ENCODE measurements at regions not wholly inside any gene's neighbourhood (a gene's known extent, or its start where the extent isn't known, plus 50 kb on each side); places are given as distances from the start of the nearest gene placed in this dataset.
A peak's percentile ranks its signal among the peaks of the same experiment; 100 is the strongest.

DNA sequence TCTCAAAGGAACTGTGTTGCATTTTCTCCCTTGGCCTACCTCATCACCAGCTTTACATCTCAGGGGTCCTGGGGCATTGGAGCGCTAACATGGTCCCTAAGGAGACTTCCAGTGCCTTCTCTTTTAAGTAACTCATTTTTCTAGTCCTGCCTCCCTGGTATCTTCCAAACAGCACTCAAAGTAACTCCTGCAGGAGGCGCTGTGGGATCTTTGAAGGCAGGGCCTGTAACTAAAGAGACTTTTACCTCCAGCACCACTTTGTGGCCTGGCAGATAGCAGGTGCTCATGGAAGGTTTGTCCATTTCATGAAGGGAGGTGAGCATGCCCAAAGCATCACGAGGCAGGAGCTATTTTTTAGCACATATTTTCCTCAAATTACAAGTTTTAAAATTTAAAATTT, 411.0 kb upstream of the GYPC start:
- Histone ChIP-seq H3K27ac (ENCODE audit: low read length) (no peak overlapping the region), H3K4me1 (ENCODE audit: control insufficient read depth in 1 of 2, extremely low read depth in 1 of 2, insufficient read depth in 2 of 2, low read length in 2 of 2) (no peaks in the 10 kb centered on the region), H3K4me3 (ENCODE audit: control insufficient read depth in 1 of 2, extremely low read depth in 1 of 2, low read length in 1 of 2) (no peak overlapping the region), H3K27me3 (replicated peaks in 1 of 2; ENCODE audit: control insufficient read depth in 2 of 2, extremely low read depth in 1 of 2, insufficient read depth in 2 of 2, low read length in 1 of 2) (no peaks in the 10 kb centered on the region), H3K9me3 (no peaks in the 10 kb centered on the region), H3K36me3 (ENCODE audit: control insufficient read depth in 2 of 2, extremely low read depth in 1 of 2, insufficient read depth in 1 of 2, low read length in 1 of 2) (no peaks in the 10 kb centered on the region)
- H3K4me3 Mint-ChIP-seq: no peak overlapping the region
- H3K4me1 Mint-ChIP-seq: no peaks in the 10 kb centered on the region
- ChIA-PET POLR2A (no interaction called here), CTCF (no interaction called here)
- H3K27me3 Mint-ChIP-seq: peaks cover 0 to 15% of the 10 kb centered on the region in 2 donors
- DNase-seq: peak in 16 of 35 experiments; percentile 1 to 25 (median 8)
- H3K9me3 Mint-ChIP-seq: no peaks in the 10 kb centered on the region
- no peak overlapping the region for H3K27ac Mint-ChIP-seq
- WGBS (ENCODE audit: insufficient coverage): 67% methylated on average over 1 of the region's 3 CpGs
- H3K36me3 Mint-ChIP-seq: no peaks in the 10 kb centered on the region
- no peak for ATAC-seq (replicated peaks in 1 of 4)

DNA sequence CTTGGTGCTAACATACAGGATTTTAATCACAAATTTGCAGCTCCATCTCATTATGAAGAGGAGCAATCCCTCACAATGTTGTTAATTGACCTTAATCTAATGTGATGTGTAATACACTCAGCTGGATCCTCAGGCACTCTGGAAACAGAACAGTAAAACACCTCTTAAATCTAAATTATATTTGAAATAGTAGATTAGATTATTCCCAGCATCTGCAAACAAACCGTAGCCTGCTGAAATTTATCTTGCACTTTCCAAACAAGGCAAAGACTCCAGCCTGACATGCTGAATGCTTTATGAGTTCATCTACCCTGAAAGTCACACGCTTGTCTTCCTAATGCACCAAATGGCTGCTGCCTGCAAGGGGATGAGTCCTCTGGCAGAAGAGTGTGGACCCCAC, 402.3 kb upstream of the GYPC start:
- ChIA-PET CTCF (no interaction called here), POLR2A (no interaction called here)
- Histone ChIP-seq H3K4me3 (ENCODE audit: control insufficient read depth in 1 of 2, extremely low read depth in 1 of 2, low read length in 1 of 2) (no peak overlapping the region), H3K36me3 (ENCODE audit: control insufficient read depth in 2 of 2, extremely low read depth in 1 of 2, insufficient read depth in 1 of 2, low read length in 1 of 2) (no peaks in the 10 kb centered on the region), H3K27ac (ENCODE audit: low read length) (no peak overlapping the region), H3K9me3 (no peaks in the 10 kb centered on the region), H3K4me1 (ENCODE audit: control insufficient read depth in 1 of 2, extremely low read depth in 1 of 2, insufficient read depth in 2 of 2, low read length in 2 of 2) (no peaks in the 10 kb centered on the region), H3K27me3 (replicated peaks in 1 of 2; ENCODE audit: control insufficient read depth in 2 of 2, extremely low read depth in 1 of 2, insufficient read depth in 2 of 2, low read length in 1 of 2) (no peaks in the 10 kb centered on the region)
- WGBS (ENCODE audit: insufficient coverage): 78% methylated on average over 1 of the region's 2 CpGs
- DNase-seq: no peak
- Mint-ChIP-seq H3K9me3 (no peaks in the 10 kb centered on the region), H3K36me3 (no peaks in the 10 kb centered on the region), H3K4me1 (no peaks in the 10 kb centered on the region), H3K27me3 (peaks cover 0 to 12% of the 10 kb centered on the region in 2 donors), H3K4me3 (no peak overlapping the region), H3K27ac (no peak overlapping the region)
- no peak for ATAC-seq (replicated peaks in 1 of 4)

DNA sequence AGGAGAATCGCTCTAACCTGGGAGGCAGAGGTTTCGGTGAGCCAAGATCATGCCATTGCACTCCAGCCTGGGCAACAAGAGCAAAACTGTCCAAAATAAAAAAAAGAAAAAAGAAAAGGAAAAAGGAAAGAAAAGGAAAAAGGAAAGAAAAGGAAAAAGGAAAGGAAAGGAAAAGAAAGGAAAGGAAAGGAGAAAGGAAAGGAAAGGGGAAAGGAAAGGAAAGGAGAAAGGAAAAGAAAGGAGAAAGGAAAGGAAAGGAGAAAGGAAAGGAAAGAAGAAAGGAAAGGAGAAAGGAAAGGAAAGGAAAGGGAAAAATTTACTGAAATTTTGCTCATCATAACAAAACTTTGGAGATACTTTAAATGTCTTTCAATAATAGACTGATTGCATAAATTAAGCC, 391.3 kb upstream of the GYPC start:
- H3K4me3 ChIP-seq (ENCODE audit: control insufficient read depth in 1 of 2, extremely low read depth in 1 of 2, low read length in 1 of 2): no peak overlapping the region
- H3K27ac Mint-ChIP-seq: no peak overlapping the region
- no peaks in the 10 kb centered on the region for H3K4me1 Mint-ChIP-seq
- no peak for ATAC-seq (replicated peaks in 1 of 4)
- H3K27me3 Mint-ChIP-seq: peaks cover 18 to 20% of the 10 kb centered on the region in 2 donors
- H3K4me3 Mint-ChIP-seq: no peak overlapping the region
- H3K9me3 ChIP-seq: no peaks in the 10 kb centered on the region
- CTCF ChIA-PET: no interaction called here
- WGBS (ENCODE audit: insufficient coverage): 93% methylated on average over 2 of the region's 2 CpGs
- no peak overlapping the region for H3K27ac ChIP-seq (ENCODE audit: low read length)
- no peaks in the 10 kb centered on the region for H3K36me3 Mint-ChIP-seq
- H3K4me1 ChIP-seq (ENCODE audit: control insufficient read depth in 1 of 2, extremely low read depth in 1 of 2, insufficient read depth in 2 of 2, low read length in 2 of 2): no peaks in the 10 kb centered on the region
- no peaks in the 10 kb centered on the region for H3K9me3 Mint-ChIP-seq
- no peak for DNase-seq
- no peaks in the 10 kb centered on the region for H3K27me3 ChIP-seq (replicated peaks in 1 of 2; ENCODE audit: control insufficient read depth in 2 of 2, extremely low read depth in 1 of 2, insufficient read depth in 2 of 2, low read length in 1 of 2)
- H3K36me3 ChIP-seq (ENCODE audit: control insufficient read depth in 2 of 2, extremely low read depth in 1 of 2, insufficient read depth in 1 of 2, low read length in 1 of 2): no peaks in the 10 kb centered on the region
- POLR2A ChIA-PET: no interaction called here

DNA sequence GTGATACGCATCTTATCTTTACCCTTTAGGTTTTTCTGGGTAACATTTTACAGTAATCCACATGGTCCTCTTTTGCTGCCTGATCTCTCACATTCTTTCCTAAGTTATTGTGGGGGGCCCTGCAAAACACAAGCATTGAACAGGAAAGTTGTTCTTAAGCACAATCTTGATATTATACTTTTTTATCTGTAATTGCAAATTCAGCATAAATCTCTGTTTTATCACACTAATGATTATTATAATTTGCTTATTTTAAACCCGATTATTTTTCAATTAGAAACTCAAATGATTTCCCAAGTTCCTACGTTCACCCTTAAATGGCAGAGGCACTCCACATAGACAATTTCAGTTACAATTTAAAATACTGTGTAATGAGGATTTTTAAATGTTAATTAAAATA, 386.0 kb upstream of the GYPC start:
- no peaks in the 10 kb centered on the region for H3K4me1 ChIP-seq (ENCODE audit: control insufficient read depth in 1 of 2, extremely low read depth in 1 of 2, insufficient read depth in 2 of 2, low read length in 2 of 2)
- Mint-ChIP-seq H3K9me3 (no peaks in the 10 kb centered on the region), H3K27me3 (peaks cover 0 to 4% of the 10 kb centered on the region in 2 donors), H3K4me3 (no peak overlapping the region), H3K27ac (no peak overlapping the region), H3K4me1 (no peaks in the 10 kb centered on the region), H3K36me3 (no peaks in the 10 kb centered on the region)
- WGBS (ENCODE audit: insufficient coverage): no CpG with 5 or more reads among the region's 3 CpGs
- POLR2A ChIA-PET: no interaction called here
- H3K27me3 ChIP-seq (replicated peaks in 1 of 2; ENCODE audit: control insufficient read depth in 2 of 2, extremely low read depth in 1 of 2, insufficient read depth in 2 of 2, low read length in 1 of 2): no peaks in the 10 kb centered on the region
- no peaks in the 10 kb centered on the region for H3K36me3 ChIP-seq (ENCODE audit: control insufficient read depth in 2 of 2, extremely low read depth in 1 of 2, insufficient read depth in 1 of 2, low read length in 1 of 2)
- CTCF ChIA-PET: no interaction called here
- DNase-seq (no peak), ATAC-seq (replicated peaks in 1 of 4) (no peak)
- H3K4me3 ChIP-seq (ENCODE audit: control insufficient read depth in 1 of 2, extremely low read depth in 1 of 2, low read length in 1 of 2): no peak overlapping the region
- no peak overlapping the region for H3K27ac ChIP-seq (ENCODE audit: low read length)
- H3K9me3 ChIP-seq: no peaks in the 10 kb centered on the region

DNA sequence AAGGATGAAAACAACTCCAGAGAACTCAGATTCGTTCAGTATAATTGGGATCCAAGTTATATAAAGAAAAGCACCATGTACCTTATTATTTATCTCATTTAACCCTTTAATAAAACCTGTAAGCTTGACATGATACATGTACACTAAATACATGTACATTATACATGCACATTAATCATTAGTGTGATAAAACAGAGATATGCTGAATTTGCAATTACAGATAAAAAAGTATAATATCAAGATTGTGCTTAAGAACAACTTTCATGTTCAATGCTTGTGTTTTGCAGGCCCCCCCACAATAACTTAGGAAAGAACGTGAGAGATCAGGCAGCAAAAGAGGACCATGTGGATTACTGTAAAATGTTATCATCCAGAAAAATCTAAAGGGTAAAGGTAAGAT, 385.4 kb upstream of the GYPC start:
- no peaks in the 10 kb centered on the region for H3K9me3 Mint-ChIP-seq
- DNase-seq (no peak), ATAC-seq (replicated peaks in 1 of 4) (no peak)
- no CpG with 5 or more reads among the region's 2 CpGs for WGBS (ENCODE audit: insufficient coverage)
- H3K27ac ChIP-seq (ENCODE audit: low read length): no peak overlapping the region
- H3K9me3 ChIP-seq: no peaks in the 10 kb centered on the region
- H3K4me1 Mint-ChIP-seq: no peaks in the 10 kb centered on the region
- no peaks in the 10 kb centered on the region for H3K36me3 Mint-ChIP-seq
- H3K4me3 Mint-ChIP-seq: no peak overlapping the region
- H3K4me3 ChIP-seq (ENCODE audit: control insufficient read depth in 1 of 2, extremely low read depth in 1 of 2, low read length in 1 of 2): no peak overlapping the region
- no peak overlapping the region for H3K27ac Mint-ChIP-seq
- no peaks in the 10 kb centered on the region for H3K27me3 ChIP-seq (replicated peaks in 1 of 2; ENCODE audit: control insufficient read depth in 2 of 2, extremely low read depth in 1 of 2, insufficient read depth in 2 of 2, low read length in 1 of 2)
- CTCF ChIA-PET: no interaction called here
- POLR2A ChIA-PET: no interaction called here
- peaks cover 0 to 8% of the 10 kb centered on the region in 2 donors for H3K27me3 Mint-ChIP-seq
- H3K4me1 ChIP-seq (ENCODE audit: control insufficient read depth in 1 of 2, extremely low read depth in 1 of 2, insufficient read depth in 2 of 2, low read length in 2 of 2): no peaks in the 10 kb centered on the region
- no peaks in the 10 kb centered on the region for H3K36me3 ChIP-seq (ENCODE audit: control insufficient read depth in 2 of 2, extremely low read depth in 1 of 2, insufficient read depth in 1 of 2, low read length in 1 of 2)

DNA sequence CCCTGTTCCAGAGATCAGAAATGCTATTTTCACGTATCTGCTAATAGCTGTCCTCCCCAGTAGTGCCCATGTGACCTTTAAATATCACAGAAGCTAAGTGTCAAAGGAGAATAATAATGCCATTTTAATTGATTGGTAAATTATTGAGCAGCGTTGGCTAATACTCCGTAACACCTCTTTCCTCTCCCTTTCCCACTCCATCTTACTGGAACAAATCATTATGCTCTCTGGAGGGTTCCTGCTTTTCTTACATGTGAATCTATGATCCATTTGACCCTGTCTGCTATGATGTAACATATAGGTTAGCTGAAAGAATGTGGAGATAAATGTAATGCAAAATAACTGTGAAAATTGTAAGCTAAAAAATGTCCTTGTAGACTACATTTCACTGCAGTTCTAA, 383.6 kb upstream of the GYPC start:
- POLR2A ChIA-PET: no interaction called here
- no CpG with 5 or more reads among the region's 3 CpGs for WGBS (ENCODE audit: insufficient coverage)

DNA sequence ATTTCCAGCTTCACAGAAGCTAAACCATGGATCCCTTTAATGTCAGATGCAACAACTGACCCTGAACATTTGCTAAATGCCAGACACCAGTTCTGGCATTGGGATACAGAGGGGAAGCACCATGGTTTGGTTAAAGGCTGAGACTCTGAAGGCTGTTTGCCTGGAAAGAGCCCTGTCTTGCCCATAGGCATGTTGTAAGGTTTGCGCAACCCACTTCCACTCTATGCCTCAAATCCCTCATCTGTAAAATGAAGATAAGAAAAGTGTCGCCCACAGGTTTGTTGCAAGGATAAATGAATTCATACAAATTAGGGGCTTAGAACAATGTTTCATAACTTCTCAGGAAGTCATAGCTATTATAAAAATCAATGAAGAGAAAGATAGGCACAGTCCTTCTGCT, 380.9 kb upstream of the GYPC start:
- Histone ChIP-seq H3K4me3 (ENCODE audit: control insufficient read depth in 1 of 2, extremely low read depth in 1 of 2, low read length in 1 of 2) (no peak overlapping the region), H3K27me3 (replicated peaks in 1 of 2; ENCODE audit: control insufficient read depth in 2 of 2, extremely low read depth in 1 of 2, insufficient read depth in 2 of 2, low read length in 1 of 2) (no peaks in the 10 kb centered on the region), H3K9me3 (no peaks in the 10 kb centered on the region), H3K4me1 (ENCODE audit: control insufficient read depth in 1 of 2, extremely low read depth in 1 of 2, insufficient read depth in 2 of 2, low read length in 2 of 2) (no peaks in the 10 kb centered on the region), H3K27ac (ENCODE audit: low read length) (no peak overlapping the region), H3K36me3 (ENCODE audit: control insufficient read depth in 2 of 2, extremely low read depth in 1 of 2, insufficient read depth in 1 of 2, low read length in 1 of 2) (no peaks in the 10 kb centered on the region)
- WGBS (ENCODE audit: insufficient coverage): no CpG with 5 or more reads among the region's 2 CpGs
- no peaks in the 10 kb centered on the region for H3K9me3 Mint-ChIP-seq
- H3K36me3 Mint-ChIP-seq: no peaks in the 10 kb centered on the region
- no peak overlapping the region for H3K4me3 Mint-ChIP-seq
- H3K27me3 Mint-ChIP-seq: peaks cover 3 to 9% of the 10 kb centered on the region in 2 donors
- ChIA-PET CTCF (interaction anchor here in 1 of 2 donors (0.6 kb wide), 1 partner anchor 115 kb away, joined by 3 read pairs; no protein-coding TSS in a partner anchor), POLR2A (no interaction called here)
- no peak overlapping the region for H3K27ac Mint-ChIP-seq
- ATAC-seq (replicated peaks in 1 of 4) (no peak), DNase-seq (no peak)
- H3K4me1 Mint-ChIP-seq: no peaks in the 10 kb centered on the region

More for the DNA sequence above, 383.6 kb upstream of the GYPC start:
- Mint-ChIP-seq H3K27me3 (peaks cover 3 to 9% of the 10 kb centered on the region in 2 donors), H3K4me1 (no peaks in the 10 kb centered on the region), H3K27ac (no peak overlapping the region), H3K36me3 (no peaks in the 10 kb centered on the region), H3K4me3 (no peak overlapping the region), H3K9me3 (no peaks in the 10 kb centered on the region)
- Histone ChIP-seq H3K4me3 (ENCODE audit: control insufficient read depth in 1 of 2, extremely low read depth in 1 of 2, low read length in 1 of 2) (no peak overlapping the region), H3K27me3 (replicated peaks in 1 of 2; ENCODE audit: control insufficient read depth in 2 of 2, extremely low read depth in 1 of 2, insufficient read depth in 2 of 2, low read length in 1 of 2) (no peaks in the 10 kb centered on the region), H3K27ac (ENCODE audit: low read length) (no peak overlapping the region), H3K36me3 (ENCODE audit: control insufficient read depth in 2 of 2, extremely low read depth in 1 of 2, insufficient read depth in 1 of 2, low read length in 1 of 2) (no peaks in the 10 kb centered on the region), H3K4me1 (ENCODE audit: control insufficient read depth in 1 of 2, extremely low read depth in 1 of 2, insufficient read depth in 2 of 2, low read length in 2 of 2) (no peaks in the 10 kb centered on the region), H3K9me3 (no peaks in the 10 kb centered on the region)
- DNase-seq (no peak), ATAC-seq (replicated peaks in 1 of 4) (no peak)
- CTCF ChIA-PET: no interaction called here
